ENCODE measurements at regions not wholly inside any gene's neighbourhood (a gene's known extent, or its start where the extent isn't known, plus 50 kb on each side); places are given as distances from the start of the nearest gene placed in this dataset.

DNA sequence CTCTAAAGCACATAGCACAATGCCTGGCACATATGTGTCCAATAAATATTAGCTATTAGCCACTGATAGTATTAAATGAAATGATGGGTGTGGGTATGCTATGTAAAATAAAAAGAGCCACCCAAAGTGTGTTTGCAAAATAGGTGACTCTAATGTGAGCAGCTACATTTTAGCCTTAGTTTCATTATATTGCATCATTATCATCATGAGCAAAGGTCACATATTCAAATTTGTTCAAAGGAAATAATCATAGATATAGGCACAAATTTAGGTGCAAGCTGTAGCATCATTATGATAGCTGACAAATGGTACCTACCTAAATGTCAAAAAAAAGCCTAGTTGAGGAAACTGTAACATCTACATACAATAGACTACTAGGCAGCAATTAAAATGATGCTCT, 373.9 kb upstream of the FGF13 start:
- TF ChIP-seq CTCF (IDR thresholded peaks at IDR 0.05) = no peak
- no peaks in the 10 kb centered on the region for H3K9me3 Mint-ChIP-seq (ENCODE audit: low read depth)
- no peak for DNase-seq (ENCODE audit: low spot score)
- no peaks in the 10 kb centered on the region for H3K4me1 Mint-ChIP-seq (ENCODE audit: low read depth)
- H3K27me3 Mint-ChIP-seq (ENCODE audit: low read depth) = no peaks in the 10 kb centered on the region
- no peak overlapping the region for H3K4me3 Mint-ChIP-seq (ENCODE audit: unreplicated experiment)
- H3K27ac Mint-ChIP-seq (ENCODE audit: unreplicated experiment) = no peak overlapping the region
- H3K36me3 Mint-ChIP-seq (ENCODE audit: low read depth) = no peaks in the 10 kb centered on the region

- Mint-ChIP-seq H3K9me3 (ENCODE audit: low read depth) (no peaks in the 10 kb centered on the region), H3K4me3 (ENCODE audit: unreplicated experiment) (no peak overlapping the region), H3K27ac (ENCODE audit: unreplicated experiment) (no peak overlapping the region), H3K4me1 (ENCODE audit: low read depth) (no peaks in the 10 kb centered on the region), H3K27me3 (ENCODE audit: low read depth) (no peaks in the 10 kb centered on the region), H3K36me3 (ENCODE audit: low read depth) (no peaks in the 10 kb centered on the region)
- DNase-seq (ENCODE audit: low spot score) = no peak
- no peak for TF ChIP-seq CTCF (IDR thresholded peaks at IDR 0.05)
These were observed 371.7 kb upstream of the FGF13 start for GRCh38 chrX:139083191-139083590.

GRCh38 chrX:139081965-139082364, 370.4 kb upstream of the FGF13 start:
- DNase-seq (ENCODE audit: low spot score) = no peak
- Mint-ChIP-seq H3K9me3 (ENCODE audit: low read depth) (no peaks in the 10 kb centered on the region), H3K4me3 (ENCODE audit: unreplicated experiment) (no peak overlapping the region), H3K36me3 (ENCODE audit: low read depth) (no peaks in the 10 kb centered on the region), H3K4me1 (ENCODE audit: low read depth) (no peaks in the 10 kb centered on the region), H3K27me3 (ENCODE audit: low read depth) (no peaks in the 10 kb centered on the region), H3K27ac (ENCODE audit: unreplicated experiment) (no peak overlapping the region)
- TF ChIP-seq CTCF (IDR thresholded peaks at IDR 0.05) = no peak

GRCh38 chrX:139079789-139080188, 368.3 kb upstream of the FGF13 start:
- no peak for DNase-seq (ENCODE audit: low spot score)
- no peaks in the 10 kb centered on the region for H3K36me3 Mint-ChIP-seq (ENCODE audit: low read depth)
- no peaks in the 10 kb centered on the region for H3K27me3 Mint-ChIP-seq (ENCODE audit: low read depth)
- no peaks in the 10 kb centered on the region for H3K4me1 Mint-ChIP-seq (ENCODE audit: low read depth)
- no peak for TF ChIP-seq CTCF (IDR thresholded peaks at IDR 0.05)
- no peak overlapping the region for H3K27ac Mint-ChIP-seq (ENCODE audit: unreplicated experiment)
- no peaks in the 10 kb centered on the region for H3K9me3 Mint-ChIP-seq (ENCODE audit: low read depth)
- no peak overlapping the region for H3K4me3 Mint-ChIP-seq (ENCODE audit: unreplicated experiment)

DNA sequence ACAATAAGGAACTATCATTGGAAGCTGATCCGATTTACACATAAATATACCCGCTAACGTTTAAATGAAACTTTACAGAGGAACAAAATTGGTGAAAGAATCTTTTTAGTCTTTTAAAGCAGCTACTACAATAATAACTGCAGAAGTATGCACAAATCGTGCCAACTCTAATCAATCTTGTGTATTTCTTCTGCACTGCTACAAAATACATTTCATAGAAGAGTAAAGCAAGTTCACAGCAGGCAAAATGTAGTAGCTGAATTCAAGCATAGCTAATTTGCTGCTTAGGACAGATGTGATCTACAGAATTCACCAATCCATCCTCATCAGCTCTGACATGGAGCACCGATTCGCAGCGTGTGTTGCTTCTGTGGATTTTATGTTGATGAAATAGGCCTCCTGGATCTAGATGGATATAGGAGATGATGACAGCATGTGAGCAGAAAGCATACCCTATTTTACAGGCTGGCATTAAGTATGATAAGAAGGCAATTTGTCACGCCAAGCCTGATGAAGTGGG, 367.3 kb upstream of the FGF13 start:
- TF ChIP-seq CTCF (IDR thresholded peaks at IDR 0.05) = no peak
- H3K36me3 Mint-ChIP-seq (ENCODE audit: low read depth) = no peaks in the 10 kb centered on the region
- H3K4me3 Mint-ChIP-seq (ENCODE audit: unreplicated experiment) = no peak overlapping the region
- DNase-seq (ENCODE audit: low spot score) = no peak
- no peaks in the 10 kb centered on the region for H3K27me3 Mint-ChIP-seq (ENCODE audit: low read depth)
- no peak overlapping the region for H3K27ac Mint-ChIP-seq (ENCODE audit: unreplicated experiment)
- H3K9me3 Mint-ChIP-seq (ENCODE audit: low read depth) = no peaks in the 10 kb centered on the region
- H3K4me1 Mint-ChIP-seq (ENCODE audit: low read depth) = no peaks in the 10 kb centered on the region
